UCSD-AML1 (cell line): ENCODE measurements at regions not wholly inside any gene's neighbourhood (a gene's known extent, or its start where the extent isn't known, plus 50 kb on each side); places are given as distances from the start of the nearest gene placed in this dataset.

Experiments used
- DNase-seq: peaks from one replicate; lab custom pipeline; 2025; ENCODE audit not compliant: unreplicated experiment; lab: John Stamatoyannopoulos, UW

- no peak for DNase-seq
Measured at GRCh38 chr2:83582589-83582988, 876.5 kb downstream of the SUCLG1 start.

GRCh38 chr2:83579507-83579906 lies 879.6 kb downstream of the SUCLG1 start:
- no peak for DNase-seq

GRCh38 chr2:83578405-83578804 lies 880.7 kb downstream of the SUCLG1 start:
- no peak for DNase-seq

DNA sequence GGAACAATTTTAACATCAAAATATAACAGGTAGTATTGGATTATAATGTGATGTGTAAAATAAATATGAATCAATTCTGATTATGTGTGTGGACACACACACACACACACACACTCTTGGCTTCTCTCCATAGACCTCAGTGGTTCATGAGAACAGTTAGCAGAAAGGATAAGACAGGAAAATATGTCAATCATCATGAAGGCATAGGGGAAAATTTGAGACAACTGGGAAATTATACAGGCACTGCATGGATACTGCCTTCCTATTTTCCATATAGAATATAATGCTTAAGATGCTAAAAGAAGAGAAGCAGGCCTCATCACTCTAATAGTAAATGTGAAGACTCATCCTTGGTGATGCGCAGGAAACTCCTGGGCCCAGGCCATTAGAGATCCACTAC lies 884.5 kb downstream of the SUCLG1 start:
- no peak for DNase-seq

DNA sequence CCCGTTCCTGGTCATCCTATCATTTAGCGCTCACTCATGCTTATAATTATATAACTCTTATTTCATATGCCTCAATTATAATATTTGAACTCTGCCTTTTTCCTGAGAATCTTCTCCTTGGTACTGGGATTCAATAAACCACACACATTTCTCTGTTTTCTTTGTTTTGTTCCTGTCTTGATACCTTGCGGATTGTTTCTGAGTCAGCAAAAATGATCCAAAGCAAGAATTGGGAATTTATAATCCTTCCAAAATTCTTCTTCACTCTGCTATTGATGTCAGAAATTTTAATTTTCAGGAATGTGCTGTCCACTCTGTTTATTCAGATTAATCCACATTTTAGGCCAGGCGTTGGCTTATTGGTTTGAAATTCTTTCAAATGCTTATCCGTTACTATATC lies 886.0 kb downstream of the SUCLG1 start:
- DNase-seq: no peak

GRCh38 chr2:83572400-83572799 lies 886.7 kb downstream of the SUCLG1 start:
- no peak for DNase-seq

- no peak for DNase-seq
Measured at GRCh38 chr2:83567551-83567950, 891.5 kb downstream of the SUCLG1 start.

- no peak for DNase-seq
Measured at GRCh38 chr2:83565626-83566025, 893.5 kb downstream of the SUCLG1 start.

GRCh38 chr2:83565181-83565580 lies 893.9 kb downstream of the SUCLG1 start:
- no peak for DNase-seq

DNA sequence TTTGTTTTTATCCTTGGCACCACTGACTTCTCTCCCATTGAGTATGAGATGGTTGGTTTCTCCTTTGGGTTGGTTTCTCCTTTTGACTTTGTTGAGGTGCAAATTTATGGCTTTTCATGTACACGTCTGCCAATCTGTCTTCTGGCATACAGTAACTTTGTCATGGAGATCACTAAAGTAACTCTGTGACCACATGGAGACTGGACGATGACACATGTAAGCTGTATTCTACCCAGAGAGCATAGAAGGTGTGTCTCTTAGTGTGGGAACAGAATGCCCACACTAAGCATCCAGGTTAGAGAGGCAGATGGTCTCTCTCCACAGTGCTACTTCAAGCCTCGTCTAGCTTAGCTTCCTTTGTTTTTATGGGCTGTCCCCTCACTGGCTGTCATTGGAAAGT lies 897.5 kb downstream of the SUCLG1 start:
- DNase-seq: no peak

DNA sequence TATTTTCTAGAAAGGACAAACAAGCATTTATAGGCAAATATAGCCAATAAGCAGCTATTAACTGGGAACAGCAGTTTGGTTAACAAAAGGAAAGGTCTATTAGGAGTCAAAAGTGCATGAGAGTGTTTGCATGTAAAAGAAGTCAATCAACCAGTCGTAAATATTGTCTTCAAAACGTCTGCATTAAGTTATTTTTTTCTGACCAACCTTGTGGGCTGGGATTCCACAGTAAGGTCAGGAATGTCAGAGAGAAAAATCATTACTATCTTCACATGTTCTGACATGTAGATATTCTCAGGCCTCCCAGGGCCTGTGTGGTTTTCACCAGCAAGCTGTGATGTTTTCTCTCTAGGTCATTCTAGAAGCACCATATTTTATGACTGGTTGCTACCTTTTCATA lies 922.5 kb downstream of the SUCLG1 start:
- no peak for DNase-seq

- DNase-seq: no peak
Measured at GRCh38 chr2:83534416-83534815, 924.7 kb downstream of the SUCLG1 start.

GRCh38 chr2:83531206-83531826 lies 927.8 kb downstream of the SUCLG1 start:
- DNase-seq: no peak

- DNase-seq: no peak
Measured at GRCh38 chr2:83528767-83529166, 930.3 kb downstream of the SUCLG1 start.

GRCh38 chr2:83522891-83523493 lies 936.1 kb downstream of the SUCLG1 start:
- DNase-seq: no peak

DNA sequence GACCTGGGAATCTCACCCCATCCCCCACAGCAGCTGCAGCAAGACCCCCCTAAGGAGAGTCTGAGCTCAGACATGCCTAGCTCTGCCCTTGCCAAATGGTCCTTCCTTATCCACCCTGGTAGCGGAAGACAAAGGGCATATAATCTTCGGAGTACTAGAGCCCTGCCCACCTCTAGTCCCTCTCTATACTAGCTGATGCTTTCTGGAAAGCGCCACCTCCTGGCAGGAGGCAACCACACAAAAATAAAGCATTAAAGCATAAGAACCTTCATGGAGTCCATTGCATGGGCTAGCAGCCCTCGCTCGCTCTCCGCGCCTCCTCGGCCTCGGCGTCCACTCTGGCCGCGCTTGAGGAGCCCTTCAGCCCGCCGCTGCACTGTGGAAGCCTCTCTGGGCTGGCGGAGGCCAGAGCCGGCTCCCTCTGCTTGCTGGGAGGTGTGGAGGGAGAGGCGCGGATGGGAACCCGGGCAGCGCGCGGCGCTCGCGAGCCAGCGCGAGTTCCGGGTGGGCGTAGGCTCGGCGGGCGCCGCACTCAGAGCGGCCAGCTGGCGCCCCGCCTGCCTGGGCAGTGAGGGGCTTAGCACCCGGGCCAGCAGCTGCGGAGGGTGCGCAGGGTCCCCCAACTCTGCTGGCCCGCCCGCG lies 941.2 kb downstream of the SUCLG1 start:
- DNase-seq: no peak

DNA sequence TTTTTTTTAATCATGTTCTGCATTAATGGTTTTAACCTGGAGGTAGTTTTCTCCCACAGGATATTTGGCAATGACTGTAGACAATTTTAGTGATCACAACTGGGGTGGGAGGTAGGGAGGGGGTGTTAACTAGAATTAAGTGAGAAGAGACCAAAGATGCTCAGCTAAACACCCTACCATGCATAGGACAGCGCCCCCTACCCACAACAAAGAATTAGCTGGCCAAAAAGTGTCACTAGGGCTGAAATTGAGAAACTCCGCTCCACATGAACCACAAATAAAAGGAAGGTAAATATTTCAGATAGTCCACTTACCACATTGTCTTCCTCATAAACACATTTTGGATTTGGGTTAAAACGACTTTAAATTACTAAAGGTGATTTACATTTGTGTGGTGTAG lies 942.6 kb downstream of the SUCLG1 start:
- no peak for DNase-seq

DNA sequence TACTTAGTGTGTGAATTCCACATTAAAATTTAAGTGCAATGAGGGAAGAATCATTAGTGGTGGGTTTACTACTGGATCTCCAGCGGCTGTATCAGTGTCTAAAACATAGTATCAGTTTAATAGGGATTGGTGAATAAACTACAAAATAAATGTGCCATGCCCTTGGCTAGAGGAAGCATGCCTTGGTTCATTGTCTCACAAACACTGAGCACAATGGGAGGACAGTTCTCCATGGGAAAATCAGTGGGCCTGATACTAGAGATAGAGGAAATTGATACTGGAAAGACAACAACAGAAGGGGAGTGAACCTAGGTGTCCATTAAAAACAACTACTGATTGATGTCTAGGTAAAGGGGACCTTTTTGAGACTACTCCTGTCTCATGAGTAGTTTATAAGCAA lies 971.6 kb downstream of the SUCLG1 start:
- DNase-seq: no peak

DNA sequence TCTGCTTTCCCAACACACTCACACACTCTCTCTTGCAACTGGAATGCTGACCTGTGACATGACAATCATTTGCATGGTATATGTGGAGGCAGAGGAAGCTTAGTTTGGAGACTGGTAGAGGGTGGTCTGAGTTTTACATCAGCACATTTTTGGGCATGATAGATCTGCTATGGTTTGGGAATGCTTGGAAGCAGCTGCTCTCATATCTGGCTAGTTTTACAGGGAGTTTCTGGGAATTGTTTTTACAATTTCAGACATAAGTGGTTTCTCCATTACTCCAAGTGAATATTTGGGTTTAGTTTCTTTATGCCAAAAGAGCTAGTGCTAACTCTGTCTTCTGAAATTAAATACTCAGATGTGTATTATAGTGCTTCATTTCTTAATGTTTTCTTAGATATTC lies 977.6 kb downstream of the SUCLG1 start:
- no peak for DNase-seq

DNA sequence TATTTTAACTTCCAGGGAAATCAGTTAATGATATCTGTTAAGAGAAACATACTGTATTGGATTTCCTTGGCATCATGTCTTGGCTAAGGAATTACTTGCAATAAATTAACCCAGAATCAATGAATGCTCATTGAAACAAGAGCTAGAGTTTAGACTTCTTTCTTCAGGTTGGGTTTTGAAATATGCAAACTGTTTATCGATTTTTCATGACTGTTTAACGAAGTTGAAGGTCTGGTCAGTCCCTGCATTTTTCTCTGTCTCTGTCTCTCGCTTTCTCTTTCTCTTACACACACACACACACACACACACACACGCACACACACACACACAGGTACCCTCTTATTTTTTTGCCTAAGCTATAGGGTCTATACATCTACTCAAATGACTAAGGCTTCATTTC lies 981.0 kb downstream of the SUCLG1 start:
- DNase-seq: no peak

DNA sequence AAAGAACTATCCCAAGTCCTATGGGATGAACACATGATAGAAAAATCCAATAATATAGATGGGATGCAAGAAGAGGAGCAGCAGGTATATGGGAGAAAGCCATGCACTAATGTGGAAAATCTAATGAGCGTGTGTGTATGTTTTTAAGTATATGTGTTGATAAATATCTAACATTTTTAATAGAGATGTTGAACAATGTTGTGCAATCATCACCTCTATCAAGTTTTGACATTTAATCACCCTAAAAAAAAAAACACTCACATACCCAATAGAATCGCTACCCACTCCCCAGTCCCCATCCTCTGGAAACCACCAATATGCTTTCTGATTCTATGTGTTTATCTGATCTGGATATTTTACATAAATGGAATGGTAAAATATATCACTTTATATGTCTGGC lies 983.7 kb downstream of the SUCLG1 start:
- no peak for DNase-seq

GRCh38 chr2:83471655-83472054 lies 987.4 kb downstream of the SUCLG1 start:
- no peak for DNase-seq

DNA sequence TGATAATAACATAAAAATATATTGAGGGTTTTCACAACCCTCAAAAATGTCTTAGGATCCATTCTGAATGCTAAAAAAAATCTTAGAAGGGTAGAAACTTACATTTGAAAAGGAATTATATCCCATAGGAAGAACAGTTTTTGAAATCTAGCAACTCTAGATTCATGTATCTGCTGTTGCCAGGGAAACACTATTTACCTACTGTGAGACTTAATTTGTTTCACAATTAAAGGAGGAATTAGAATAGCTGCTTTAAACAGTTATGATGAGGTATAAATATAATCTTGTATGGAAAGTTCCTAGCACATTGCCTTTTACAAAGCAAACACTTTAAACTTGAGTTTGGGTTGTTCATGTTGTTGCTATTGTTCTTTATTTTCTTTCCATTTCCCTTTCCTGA lies 988.2 kb downstream of the SUCLG1 start:
- no peak for DNase-seq
